ENCODE measurements at regions not wholly inside any gene's neighbourhood (a gene's known extent, or its start where the extent isn't known, plus 50 kb on each side); places are given as distances from the start of the nearest gene placed in this dataset.
A peak's percentile ranks its signal among the peaks of the same experiment; 100 is the strongest.

DNA sequence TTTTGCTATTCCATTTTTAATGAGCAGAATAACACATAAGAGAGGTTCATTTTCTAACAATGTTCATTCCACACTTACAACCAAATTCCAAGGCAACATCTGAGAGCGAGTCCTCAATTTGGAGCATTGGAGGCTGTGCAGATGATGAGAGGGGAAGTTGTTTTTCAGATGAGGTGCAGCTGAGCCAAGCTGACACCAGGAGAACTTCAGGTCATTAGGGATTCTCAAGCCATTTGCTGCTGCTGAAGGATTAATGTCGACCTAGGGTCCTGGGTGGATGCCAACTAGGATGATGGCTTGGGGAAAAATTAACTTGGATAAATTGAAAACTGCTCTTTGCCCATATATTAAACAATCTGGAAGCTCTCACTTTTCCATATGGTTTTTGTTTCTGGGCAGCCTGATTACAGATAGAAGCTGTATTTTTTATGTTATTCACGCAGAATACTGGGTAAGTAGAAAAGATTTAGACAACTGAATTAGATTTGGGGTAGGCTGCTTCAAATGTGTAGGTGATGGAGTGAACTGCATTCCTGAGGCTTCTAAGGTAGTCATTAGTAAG is 206.4 kb upstream of the SLC39A10 start:
- CTCF ChIA-PET, result interaction anchor here (1.2 kb wide), 1 partner anchor 8 kb away, joined by 4 read pairs; no protein-coding TSS in a partner anchor

GRCh38 chr2:195447323-195447975 is 209.6 kb upstream of the SLC39A10 start:
- H3K4me1 ChIP-seq (ENCODE audit: insufficient read depth, low read length), result no peaks in the 10 kb centered on the region
- Mint-ChIP-seq H3K4me1 (no peaks in the 10 kb centered on the region), H3K27ac (no peak overlapping the region), H3K27me3 (no peaks in the 10 kb centered on the region), H3K4me3 (no peak overlapping the region), H3K36me3 (peaks cover 0 to 10% (median 3%) of the 10 kb centered on the region in 3 donors), H3K9me3 (peaks cover under 1 to 6% (median 2%) of the 10 kb centered on the region in 5 donors)
- DNase-seq, result no peak
- no peaks in the 10 kb centered on the region for H3K36me3 ChIP-seq (ENCODE audit: insufficient read depth, low read length)
- ChIA-PET POLR2A (no interaction called here), CTCF (no interaction called here)
- H3K4me3 ChIP-seq (ENCODE audit: low read length), result no peak overlapping the region
- H3K9me3 ChIP-seq (ENCODE audit: low read length), result no peaks in the 10 kb centered on the region
- H3K27me3 ChIP-seq (ENCODE audit: insufficient read depth, low read length, poor library complexity, severe bottlenecking), result no peaks in the 10 kb centered on the region
- no peak overlapping the region for H3K27ac ChIP-seq (ENCODE audit: low read depth, low read length)

More for the DNA sequence above, 206.4 kb upstream of the SLC39A10 start:
- Mint-ChIP-seq H3K27me3 (no peaks in the 10 kb centered on the region), H3K27ac (peak overlapping the region in 1 of 8 donors; percentile 14), H3K9me3 (no peaks in the 10 kb centered on the region), H3K4me1 (peaks cover 0 to 3% (median 0%) of the 10 kb centered on the region in 3 donors), H3K36me3 (peaks cover 0 to 3% (median 0%) of the 10 kb centered on the region in 3 donors), H3K4me3 (no peak overlapping the region)
- no peak overlapping the region for H3K27ac ChIP-seq (ENCODE audit: low read depth, low read length)
- POLR2A ChIA-PET, result no interaction called here
- no peak for DNase-seq
- no peaks in the 10 kb centered on the region for H3K4me1 ChIP-seq (ENCODE audit: insufficient read depth, low read length)
- no peaks in the 10 kb centered on the region for H3K36me3 ChIP-seq (ENCODE audit: insufficient read depth, low read length)
- no peaks in the 10 kb centered on the region for H3K27me3 ChIP-seq (ENCODE audit: insufficient read depth, low read length, poor library complexity, severe bottlenecking)
- no peak overlapping the region for H3K4me3 ChIP-seq (ENCODE audit: low read length)
- no peaks in the 10 kb centered on the region for H3K9me3 ChIP-seq (ENCODE audit: low read length)

DNA sequence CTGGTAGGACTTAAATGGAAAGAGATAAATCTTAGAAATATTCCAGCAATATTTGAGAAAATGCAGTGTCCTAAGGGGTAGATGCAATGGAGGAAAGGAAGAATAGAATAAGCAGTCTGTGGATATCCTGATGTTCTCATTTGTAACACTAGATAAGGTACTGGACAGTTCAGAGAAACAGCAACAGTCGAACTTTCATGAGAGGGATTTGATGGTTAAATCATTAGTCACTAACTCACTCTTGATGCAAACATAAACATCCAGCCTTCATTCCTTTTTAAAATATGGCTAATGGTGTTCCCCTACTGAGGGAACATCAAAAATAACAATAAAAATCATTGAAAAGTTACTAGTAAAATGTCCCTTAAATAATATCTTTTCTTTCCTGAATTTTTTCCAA is 211.4 kb upstream of the SLC39A10 start:
- Mint-ChIP-seq H3K4me3 (no peak overlapping the region), H3K36me3 (peaks cover 4 to 28% (median 7%) of the 10 kb centered on the region in 3 donors), H3K27me3 (no peaks in the 10 kb centered on the region), H3K27ac (no peak overlapping the region), H3K9me3 (peaks cover 18 to 23% (median 20%) of the 10 kb centered on the region in 5 donors), H3K4me1 (no peaks in the 10 kb centered on the region)
- ChIA-PET CTCF (no interaction called here), POLR2A (no interaction called here)
- no peaks in the 10 kb centered on the region for H3K36me3 ChIP-seq (ENCODE audit: insufficient read depth, low read length)
- H3K27me3 ChIP-seq (ENCODE audit: insufficient read depth, low read length, poor library complexity, severe bottlenecking), result no peaks in the 10 kb centered on the region
- H3K9me3 ChIP-seq (ENCODE audit: low read length), result no peaks in the 10 kb centered on the region
- no peak overlapping the region for H3K4me3 ChIP-seq (ENCODE audit: low read length)
- no peak for DNase-seq
- no peaks in the 10 kb centered on the region for H3K4me1 ChIP-seq (ENCODE audit: insufficient read depth, low read length)
- H3K27ac ChIP-seq (ENCODE audit: low read depth, low read length), result no peak overlapping the region

GRCh38 chr2:195443926-195444325 is 213.1 kb upstream of the SLC39A10 start:
- DNase-seq, result no peak
- no peak overlapping the region for H3K27ac Mint-ChIP-seq
- Histone ChIP-seq H3K4me1 (ENCODE audit: insufficient read depth, low read length) (no peaks in the 10 kb centered on the region), H3K27me3 (ENCODE audit: insufficient read depth, low read length, poor library complexity, severe bottlenecking) (no peaks in the 10 kb centered on the region), H3K27ac (ENCODE audit: low read depth, low read length) (no peak overlapping the region), H3K36me3 (ENCODE audit: insufficient read depth, low read length) (no peaks in the 10 kb centered on the region), H3K9me3 (ENCODE audit: low read length) (no peaks in the 10 kb centered on the region), H3K4me3 (ENCODE audit: low read length) (no peak overlapping the region)
- H3K36me3 Mint-ChIP-seq, result peaks cover 4 to 37% (median 7%) of the 10 kb centered on the region in 3 donors
- ChIA-PET POLR2A (no interaction called here), CTCF (no interaction called here)
- H3K9me3 Mint-ChIP-seq, result peaks cover 21 to 23% (median 23%) of the 10 kb centered on the region in 5 donors
- peaks cover 0 to 2% of the 10 kb centered on the region in 2 donors for H3K27me3 Mint-ChIP-seq
- H3K4me1 Mint-ChIP-seq, result no peaks in the 10 kb centered on the region
- H3K4me3 Mint-ChIP-seq, result no peak overlapping the region

DNA sequence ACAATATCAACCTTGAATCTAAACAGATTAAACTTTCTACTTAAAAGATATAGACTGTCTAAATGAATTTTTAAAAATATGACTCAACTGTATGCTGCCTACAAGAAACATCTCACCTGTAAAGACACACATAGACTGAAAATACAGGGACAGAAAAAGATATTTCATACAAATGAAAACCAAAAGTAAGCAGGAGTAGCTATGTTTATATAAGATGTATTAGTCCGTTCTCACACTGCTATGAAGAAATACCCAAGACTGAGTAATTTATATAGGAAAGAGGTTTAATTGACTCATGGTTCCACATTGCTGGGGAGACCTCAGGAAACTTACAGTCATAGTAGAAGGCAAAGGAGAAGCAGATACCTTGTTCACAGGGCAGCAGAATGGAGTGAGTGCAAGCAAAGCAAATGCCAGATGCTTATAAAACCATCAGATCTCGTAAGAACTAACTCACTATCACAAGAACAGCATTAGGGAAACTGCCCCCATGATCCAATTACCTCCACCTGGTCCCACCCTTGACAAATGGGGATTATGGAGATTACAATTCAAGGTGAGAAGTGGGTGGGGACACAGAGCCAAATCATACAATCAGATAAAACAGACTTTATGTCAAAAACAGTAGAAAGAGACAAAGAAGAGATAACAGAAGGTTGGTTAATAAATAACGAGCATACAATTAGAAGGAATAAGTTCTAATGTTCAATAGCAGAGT is 214.4 kb upstream of the SLC39A10 start:
- peaks cover 0 to 2% of the 10 kb centered on the region in 2 donors for H3K27me3 Mint-ChIP-seq
- H3K27me3 ChIP-seq (ENCODE audit: insufficient read depth, low read length, poor library complexity, severe bottlenecking), result no peaks in the 10 kb centered on the region
- H3K4me1 ChIP-seq (ENCODE audit: insufficient read depth, low read length), result no peaks in the 10 kb centered on the region
- H3K4me3 Mint-ChIP-seq, result no peak overlapping the region
- ChIA-PET POLR2A (no interaction called here), CTCF (interaction anchor here (1.0 kb wide), 1 partner anchor 9 kb away, joined by 4 read pairs; no protein-coding TSS in a partner anchor)
- no peak overlapping the region for H3K4me3 ChIP-seq (ENCODE audit: low read length)
- no peaks in the 10 kb centered on the region for H3K36me3 ChIP-seq (ENCODE audit: insufficient read depth, low read length)
- H3K36me3 Mint-ChIP-seq, result peaks cover 4 to 45% (median 7%) of the 10 kb centered on the region in 3 donors
- H3K27ac Mint-ChIP-seq, result peak overlapping the region in 1 of 8 donors; percentile 89
- peaks cover 21 to 23% (median 23%) of the 10 kb centered on the region in 5 donors for H3K9me3 Mint-ChIP-seq
- H3K27ac ChIP-seq (ENCODE audit: low read depth, low read length), result no peak overlapping the region
- no peaks in the 10 kb centered on the region for H3K4me1 Mint-ChIP-seq
- DNase-seq, result no peak
- H3K9me3 ChIP-seq (ENCODE audit: low read length), result no peaks in the 10 kb centered on the region

GRCh38 chr2:195438692-195439091 is 218.3 kb upstream of the SLC39A10 start:
- Histone ChIP-seq H3K9me3 (ENCODE audit: low read length) (no peaks in the 10 kb centered on the region), H3K4me1 (ENCODE audit: insufficient read depth, low read length) (no peaks in the 10 kb centered on the region), H3K36me3 (ENCODE audit: insufficient read depth, low read length) (no peaks in the 10 kb centered on the region), H3K27ac (ENCODE audit: low read depth, low read length) (no peak overlapping the region), H3K4me3 (ENCODE audit: low read length) (no peak overlapping the region), H3K27me3 (ENCODE audit: insufficient read depth, low read length, poor library complexity, severe bottlenecking) (no peaks in the 10 kb centered on the region)
- ChIA-PET POLR2A (no interaction called here), CTCF (no interaction called here)
- H3K4me1 Mint-ChIP-seq, result no peaks in the 10 kb centered on the region
- peak overlapping the region in 1 of 7 donors; percentile 48 for H3K4me3 Mint-ChIP-seq
- peaks cover 21 to 23% (median 23%) of the 10 kb centered on the region in 5 donors for H3K9me3 Mint-ChIP-seq
- peaks cover 0 to 2% of the 10 kb centered on the region in 2 donors for H3K27me3 Mint-ChIP-seq
- peaks cover 4 to 43% (median 7%) of the 10 kb centered on the region in 3 donors for H3K36me3 Mint-ChIP-seq
- H3K27ac Mint-ChIP-seq, result no peak overlapping the region
- DNase-seq, result no peak

GRCh38 chr2:195437521-195437920 is 219.5 kb upstream of the SLC39A10 start:
- CTCF ChIA-PET, result no interaction called here
- Mint-ChIP-seq H3K27me3 (peaks cover 0 to 2% of the 10 kb centered on the region in 2 donors), H3K36me3 (peaks cover 4 to 39% (median 5%) of the 10 kb centered on the region in 3 donors)

DNA sequence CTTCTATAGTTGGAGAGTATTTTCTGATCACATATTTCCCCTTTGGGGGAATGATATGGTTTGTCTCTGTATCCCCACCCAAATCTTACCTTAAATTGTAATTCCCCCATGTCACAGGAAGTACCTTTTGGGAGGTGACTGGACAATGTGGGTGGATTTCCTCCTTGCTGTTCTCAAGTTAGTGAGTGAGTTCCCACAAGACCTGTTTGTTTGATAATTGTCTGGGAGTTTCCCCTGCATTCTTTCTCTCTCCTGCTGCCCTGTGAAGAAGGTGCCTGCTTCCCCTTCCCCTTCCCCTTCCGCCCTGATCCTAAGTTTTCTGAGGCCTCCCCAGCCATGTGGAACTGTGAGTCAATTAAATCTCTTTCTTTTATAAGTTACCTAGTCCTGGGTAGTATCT is 222.7 kb upstream of the SLC39A10 start:
- no peaks in the 10 kb centered on the region for H3K4me1 ChIP-seq (ENCODE audit: insufficient read depth, low read length)
- peaks cover 0 to 14% (median 0%) of the 10 kb centered on the region in 3 donors for H3K36me3 Mint-ChIP-seq
- no peaks in the 10 kb centered on the region for H3K4me1 Mint-ChIP-seq
- H3K27me3 ChIP-seq (ENCODE audit: insufficient read depth, low read length, poor library complexity, severe bottlenecking), result no peaks in the 10 kb centered on the region
- H3K4me3 Mint-ChIP-seq, result no peak overlapping the region
- ChIA-PET POLR2A (no interaction called here), CTCF (no interaction called here)
- H3K27me3 Mint-ChIP-seq, result no peaks in the 10 kb centered on the region
- no peak overlapping the region for H3K27ac Mint-ChIP-seq
- no peaks in the 10 kb centered on the region for H3K36me3 ChIP-seq (ENCODE audit: insufficient read depth, low read length)
- DNase-seq, result no peak
- no peak overlapping the region for H3K27ac ChIP-seq (ENCODE audit: low read depth, low read length)
- H3K4me3 ChIP-seq (ENCODE audit: low read length), result no peak overlapping the region
- peaks cover 0 to 2% (median 1%) of the 10 kb centered on the region in 5 donors for H3K9me3 Mint-ChIP-seq
- H3K9me3 ChIP-seq (ENCODE audit: low read length), result no peaks in the 10 kb centered on the region

More at GRCh38 chr2:195437521-195437920, 219.5 kb upstream of the SLC39A10 start:
- Histone ChIP-seq H3K4me1 (ENCODE audit: insufficient read depth, low read length) (no peaks in the 10 kb centered on the region), H3K27ac (ENCODE audit: low read depth, low read length) (no peak overlapping the region), H3K9me3 (ENCODE audit: low read length) (no peaks in the 10 kb centered on the region), H3K4me3 (ENCODE audit: low read length) (no peak overlapping the region), H3K36me3 (ENCODE audit: insufficient read depth, low read length) (no peaks in the 10 kb centered on the region), H3K27me3 (ENCODE audit: insufficient read depth, low read length, poor library complexity, severe bottlenecking) (no peaks in the 10 kb centered on the region)
- DNase-seq, result no peak
- peaks cover 17 to 22% (median 20%) of the 10 kb centered on the region in 5 donors for H3K9me3 Mint-ChIP-seq
- no peak overlapping the region for H3K4me3 Mint-ChIP-seq
- no peak overlapping the region for H3K27ac Mint-ChIP-seq
- no peaks in the 10 kb centered on the region for H3K4me1 Mint-ChIP-seq
- POLR2A ChIA-PET, result no interaction called here
